ENCODE measurements at regions not wholly inside any gene's neighbourhood (a gene's known extent, or its start where the extent isn't known, plus 50 kb on each side); places are given as distances from the start of the nearest gene placed in this dataset.

DNA sequence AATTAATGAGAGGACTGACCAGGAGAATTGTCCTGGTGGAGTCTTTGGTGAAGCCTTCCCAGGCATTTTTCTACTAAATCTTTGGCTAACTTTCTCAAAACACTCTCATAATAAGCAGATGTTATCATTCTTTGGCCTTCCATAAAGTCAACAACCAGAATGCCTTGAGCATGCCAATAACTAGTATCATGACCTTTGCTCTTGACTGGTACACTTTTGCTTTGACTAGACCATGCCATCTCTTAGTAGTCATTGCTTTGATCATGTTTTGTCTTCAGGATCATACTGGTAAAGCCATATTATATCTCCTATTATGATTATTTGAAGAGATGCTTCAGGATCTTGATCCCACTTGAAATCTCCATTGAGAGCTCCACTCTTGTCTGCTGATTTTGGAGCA, 506.9 kb downstream of the ELAVL2 start:
- DNase-seq (ENCODE audit: low spot score): no peak

DNA sequence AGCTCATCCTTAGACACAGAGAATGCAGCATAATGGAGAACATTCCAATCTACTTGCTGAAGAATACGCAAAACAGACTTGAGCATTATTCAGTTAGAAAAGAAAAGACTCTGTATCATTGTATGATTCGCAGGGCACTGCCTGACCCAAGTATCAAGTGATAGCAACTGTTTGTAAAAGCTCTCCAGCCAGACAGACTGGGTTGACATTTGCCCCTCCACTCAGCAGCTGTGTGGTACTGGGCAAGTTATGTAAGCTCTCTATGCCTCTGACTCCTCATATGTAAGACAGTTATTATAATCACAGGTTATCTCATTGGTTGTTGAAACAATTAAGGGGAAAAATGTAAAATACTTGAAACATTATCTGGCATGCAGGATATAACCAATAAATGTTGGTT, 505.0 kb downstream of the ELAVL2 start:
- DNase-seq (ENCODE audit: low spot score): no peak

DNA sequence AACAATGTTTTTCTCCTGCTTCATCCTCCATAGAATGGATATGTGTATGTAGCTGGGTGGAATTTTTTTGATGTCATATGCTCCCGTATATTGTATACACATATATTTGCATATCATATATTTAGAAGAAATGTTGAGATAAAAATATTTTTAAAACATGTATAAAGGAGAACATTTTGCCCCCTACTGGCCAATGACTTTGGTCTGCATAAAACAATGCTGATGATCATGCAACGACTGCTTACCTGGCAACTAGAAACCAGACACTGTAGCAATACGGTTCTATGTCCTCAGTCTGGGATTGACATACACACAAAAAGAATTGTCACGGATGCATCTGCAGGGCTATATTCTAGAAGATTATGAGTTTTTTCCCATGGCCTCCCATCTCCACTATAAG, 503.6 kb downstream of the ELAVL2 start:
- DNase-seq (ENCODE audit: low spot score): peak; percentile 3

DNA sequence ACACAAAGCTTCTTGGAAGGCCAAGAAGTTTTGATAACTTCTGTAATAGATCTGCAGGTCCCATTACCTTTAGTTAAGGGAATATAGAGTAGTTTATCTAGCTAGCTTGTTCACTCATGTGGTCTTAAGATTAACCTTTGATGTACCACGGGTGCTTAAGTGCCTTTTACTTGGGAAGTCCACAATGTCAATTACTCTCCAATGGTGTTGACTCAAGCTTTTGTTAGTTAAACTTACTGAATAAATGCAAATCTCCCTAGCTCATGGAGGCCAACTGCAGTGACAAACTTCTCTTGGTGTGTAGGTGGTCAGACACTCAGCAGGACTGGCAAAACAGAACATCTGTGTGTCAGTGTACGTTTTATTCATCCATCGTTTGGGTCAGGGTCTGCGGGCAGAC, 501.5 kb downstream of the ELAVL2 start:
- DNase-seq (ENCODE audit: low spot score): no peak

DNA sequence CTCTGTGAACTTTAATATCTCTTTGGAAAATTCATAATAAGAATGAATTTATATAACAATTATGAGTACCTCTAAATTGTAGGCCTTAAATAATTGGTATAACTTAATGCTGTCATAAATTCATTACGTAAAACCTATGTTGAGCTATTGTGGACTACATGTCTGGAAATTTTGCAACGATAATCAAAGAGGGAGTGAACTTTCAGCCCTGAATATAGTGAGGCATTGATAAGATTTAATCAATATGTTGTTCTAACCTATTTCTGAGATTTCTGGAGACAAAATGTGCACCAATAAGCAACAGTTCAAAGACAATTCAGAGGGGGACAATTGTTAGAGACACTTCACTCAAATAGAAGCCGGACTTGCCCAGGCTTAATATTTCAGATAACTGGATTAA, 499.4 kb downstream of the ELAVL2 start:
- no peak for DNase-seq (ENCODE audit: low spot score)

DNA sequence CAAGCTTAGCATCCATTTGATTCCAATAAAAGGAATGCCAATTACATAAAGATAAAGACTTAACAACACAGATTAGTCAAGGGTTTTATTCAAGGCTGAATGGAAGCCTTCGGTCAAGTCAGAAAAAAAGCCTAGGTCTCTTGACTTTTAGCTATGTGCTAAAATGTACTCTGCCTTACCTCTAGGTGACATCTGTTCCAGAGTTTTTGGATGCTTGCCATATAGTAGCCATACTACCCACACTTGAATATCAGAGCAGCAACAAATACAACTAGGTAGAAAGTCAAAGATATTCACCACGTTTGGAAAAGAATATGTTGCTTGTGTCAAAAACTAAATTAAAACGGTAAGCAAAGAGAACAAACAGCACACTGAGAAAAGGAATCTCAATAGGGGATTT, 484.7 kb downstream of the ELAVL2 start:
- DNase-seq (ENCODE audit: low spot score): no peak

DNA sequence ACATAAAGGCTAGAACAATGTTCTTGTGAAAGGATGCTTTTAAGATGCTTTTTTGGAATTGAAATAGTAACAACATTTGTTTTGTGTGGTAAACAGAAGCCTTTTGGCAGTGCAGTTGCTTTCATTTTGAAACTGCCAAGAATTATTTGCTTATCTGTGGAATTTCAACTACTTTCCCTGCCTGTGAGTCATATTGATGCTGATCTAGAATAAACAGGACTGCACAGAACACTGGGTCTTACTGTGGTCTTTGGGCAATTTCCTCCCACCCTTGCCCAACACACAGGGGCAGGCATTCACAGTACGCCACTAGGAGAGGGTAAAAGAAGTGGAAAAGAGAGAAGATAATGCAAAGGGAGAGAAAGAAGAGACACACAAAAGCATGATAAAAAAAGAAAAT, 483.7 kb downstream of the ELAVL2 start:
- peak; percentile 20 for DNase-seq (ENCODE audit: low spot score)

DNA sequence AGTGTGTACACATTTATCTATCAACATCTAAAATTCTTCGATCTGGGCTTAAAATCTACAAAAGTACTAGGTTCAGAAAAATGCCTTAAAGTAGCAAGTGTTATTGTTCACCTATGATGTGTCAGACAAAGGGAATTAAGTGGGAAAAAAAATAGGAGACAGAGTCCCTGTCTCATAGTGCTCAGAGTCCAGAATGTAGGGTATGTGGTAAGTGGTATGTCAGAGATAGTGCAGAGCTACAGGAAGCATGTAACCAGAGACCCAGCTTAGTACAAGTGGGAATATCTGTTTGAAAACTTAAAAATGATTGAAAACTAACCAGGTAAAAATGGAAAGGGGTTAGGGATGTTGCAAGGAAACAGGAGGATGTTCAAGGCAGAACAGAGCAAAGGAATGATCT, 482.8 kb downstream of the ELAVL2 start:
- no peak for DNase-seq (ENCODE audit: low spot score)

DNA sequence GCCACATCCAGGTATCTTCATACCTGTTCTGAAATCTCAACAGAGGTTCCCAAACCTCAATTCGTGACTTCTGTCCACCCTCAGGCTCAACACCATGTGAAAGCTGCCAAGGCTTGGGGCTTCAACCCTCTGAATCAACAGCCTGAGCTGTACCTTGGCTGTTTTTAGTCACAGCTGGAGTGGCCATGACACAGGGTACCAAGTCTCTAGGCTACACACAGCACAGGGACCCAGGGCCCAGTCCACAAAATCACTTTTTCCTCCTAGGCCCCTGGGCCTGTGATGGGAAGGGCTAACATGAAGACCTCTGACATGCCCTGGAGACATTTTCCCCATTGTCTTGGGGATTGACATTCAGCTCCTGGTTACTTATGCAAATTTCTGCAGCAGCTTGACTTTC, 464.9 kb downstream of the ELAVL2 start:
- DNase-seq (ENCODE audit: low spot score): no peak

DNA sequence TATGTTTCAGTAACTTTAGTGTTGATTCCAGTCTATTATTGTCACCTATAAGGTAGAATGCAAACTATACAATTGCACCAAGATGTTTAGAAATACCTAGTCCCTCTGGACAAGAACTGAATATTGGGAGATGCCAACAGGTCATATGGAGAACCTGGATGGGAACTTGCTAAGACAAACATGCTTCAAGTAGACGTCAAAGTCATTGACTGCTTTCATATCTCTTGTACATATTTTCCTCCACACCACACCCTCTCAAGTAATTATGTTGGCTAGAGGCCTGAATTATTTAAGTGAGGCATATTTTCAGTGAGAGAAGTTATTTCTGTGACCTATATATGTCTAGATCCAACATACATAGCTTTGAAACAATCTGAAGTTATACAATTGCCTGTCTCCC, 453.3 kb downstream of the ELAVL2 start:
- DNase-seq (ENCODE audit: low spot score): no peak

DNA sequence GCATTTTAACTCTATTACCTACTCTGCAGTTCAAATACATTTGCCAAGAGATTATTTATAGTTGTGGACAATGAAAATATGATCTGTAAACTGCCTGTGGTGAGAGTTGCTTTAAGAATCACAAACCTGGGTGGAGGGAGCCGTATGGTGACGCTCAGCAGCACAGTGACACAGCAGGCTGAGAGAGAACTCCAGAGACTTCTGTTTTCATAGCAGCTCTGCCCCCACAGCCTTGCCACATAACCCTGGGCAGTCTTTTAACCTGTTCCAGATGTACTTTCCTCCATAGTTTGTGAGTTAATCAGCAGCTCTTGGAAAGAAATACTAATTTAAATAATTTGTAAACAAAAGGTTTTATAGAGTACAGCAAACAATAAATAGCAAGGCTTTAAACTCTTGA, 450.5 kb downstream of the ELAVL2 start:
- no peak for DNase-seq (ENCODE audit: low spot score)

DNA sequence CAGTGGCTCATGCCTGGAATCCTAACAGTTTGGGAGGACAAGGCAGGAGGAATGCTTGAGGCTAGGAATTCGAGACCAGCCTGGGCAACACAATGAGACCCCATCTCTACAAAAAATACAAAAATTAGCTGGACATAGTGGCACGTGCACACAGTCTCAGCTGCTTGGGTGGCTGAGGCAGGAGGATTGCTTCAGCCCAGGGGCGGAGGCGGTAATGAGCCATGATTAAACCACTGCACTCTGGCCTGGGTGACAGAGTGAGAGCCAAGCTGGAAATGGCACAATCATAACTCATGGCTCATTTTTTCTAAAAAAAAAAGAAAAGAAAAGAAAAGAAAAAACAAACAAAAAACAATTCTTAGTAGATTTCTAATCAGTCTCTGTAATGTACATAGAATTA, 446.2 kb downstream of the ELAVL2 start:
- no peak for DNase-seq (ENCODE audit: low spot score)

DNA sequence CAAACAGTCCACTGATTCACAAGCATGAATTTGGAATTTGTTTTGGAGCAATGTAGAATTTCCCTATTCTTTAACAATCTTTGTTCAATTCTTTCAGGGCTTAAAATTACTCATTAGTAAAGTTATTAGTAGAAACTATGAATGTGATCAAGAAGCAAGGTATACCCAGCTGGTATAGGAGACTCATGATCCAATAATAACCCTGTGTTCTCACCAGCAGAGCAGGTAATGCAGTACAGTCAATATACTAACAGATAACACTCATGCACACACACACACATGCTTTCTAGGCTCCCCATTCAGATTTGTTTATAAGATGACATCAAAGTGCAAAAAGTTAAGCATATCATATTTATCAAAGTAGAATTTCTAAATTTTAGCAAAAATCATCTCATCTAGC, 445.2 kb downstream of the ELAVL2 start:
- DNase-seq (ENCODE audit: low spot score): no peak

DNA sequence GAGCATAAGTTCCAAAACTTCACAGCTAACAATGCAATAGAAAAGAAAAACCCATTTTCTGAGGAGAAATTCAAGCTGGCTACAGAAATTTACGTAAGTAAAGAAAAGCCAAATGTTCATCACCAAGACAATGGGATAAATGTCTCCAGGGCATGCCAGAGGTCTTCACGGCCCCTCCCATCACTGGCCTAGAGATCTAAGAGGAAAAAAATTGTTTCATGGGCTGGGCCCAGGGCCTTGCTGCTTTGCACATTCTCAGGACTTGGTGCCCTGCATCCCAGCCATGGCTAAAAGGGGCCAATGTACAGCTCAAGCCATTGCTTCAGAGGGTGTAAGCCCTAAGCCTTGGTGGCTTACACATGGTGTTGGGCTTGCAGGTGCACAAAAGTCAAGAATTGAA, 443.6 kb downstream of the ELAVL2 start:
- no peak for DNase-seq (ENCODE audit: low spot score)

DNA sequence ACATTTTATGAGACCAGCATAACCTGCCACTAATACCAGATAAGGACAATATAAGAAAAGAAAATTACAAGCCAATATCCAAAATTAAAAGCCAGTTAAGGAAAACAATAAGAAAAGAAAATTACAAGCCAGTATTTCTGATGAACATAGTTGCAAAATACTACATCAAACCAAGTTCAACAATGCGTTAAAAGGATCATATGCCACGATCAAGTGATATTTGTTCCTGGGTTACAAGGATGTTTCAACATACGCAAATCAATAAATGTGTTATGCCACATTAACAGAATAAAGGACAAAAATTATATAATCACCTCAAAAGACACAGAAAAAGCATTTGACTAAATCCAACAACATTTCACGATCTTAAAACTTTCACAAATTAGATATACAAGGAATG, 431.9 kb downstream of the ELAVL2 start:
- no peak for DNase-seq (ENCODE audit: low spot score)

DNA sequence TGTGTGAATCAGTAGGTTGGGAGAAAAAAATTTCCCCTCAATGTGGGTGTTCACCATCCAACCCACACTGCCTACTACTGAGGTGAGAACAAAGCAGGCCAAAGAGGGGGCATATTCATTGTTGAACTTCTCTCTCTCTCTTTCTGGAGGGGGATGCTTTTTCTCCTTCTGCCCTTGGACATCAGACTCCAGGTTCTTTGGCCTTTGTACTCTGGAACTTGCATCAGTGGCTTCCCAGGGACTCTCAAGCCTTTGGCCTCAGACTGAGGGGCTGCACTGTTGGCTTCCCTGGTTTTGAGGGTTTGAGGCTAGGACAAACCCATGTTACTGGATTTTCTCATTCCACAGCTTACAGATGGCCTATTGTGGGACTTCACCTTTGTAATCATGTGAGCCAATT, 417.2 kb downstream of the ELAVL2 start:
- DNase-seq (ENCODE audit: low spot score): no peak

DNA sequence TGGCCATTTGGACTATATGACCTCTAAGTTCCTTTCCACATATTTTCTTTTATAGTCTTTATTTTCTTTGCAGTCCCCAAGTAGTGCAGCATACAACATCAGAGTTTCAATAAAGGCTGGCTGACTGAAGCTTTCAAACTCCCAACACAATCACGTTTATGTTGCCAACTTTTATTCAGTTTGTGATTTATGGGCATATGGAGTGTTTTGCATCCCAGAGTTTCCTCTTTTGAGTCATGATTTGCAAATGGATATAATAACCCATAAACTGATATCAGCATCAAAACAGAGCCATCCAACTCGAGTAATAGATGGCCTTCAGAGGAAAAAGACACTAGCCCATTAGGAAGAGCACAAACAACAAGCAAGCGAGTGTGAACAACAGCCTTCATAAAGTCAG, 414.0 kb downstream of the ELAVL2 start:
- DNase-seq (ENCODE audit: low spot score): no peak

DNA sequence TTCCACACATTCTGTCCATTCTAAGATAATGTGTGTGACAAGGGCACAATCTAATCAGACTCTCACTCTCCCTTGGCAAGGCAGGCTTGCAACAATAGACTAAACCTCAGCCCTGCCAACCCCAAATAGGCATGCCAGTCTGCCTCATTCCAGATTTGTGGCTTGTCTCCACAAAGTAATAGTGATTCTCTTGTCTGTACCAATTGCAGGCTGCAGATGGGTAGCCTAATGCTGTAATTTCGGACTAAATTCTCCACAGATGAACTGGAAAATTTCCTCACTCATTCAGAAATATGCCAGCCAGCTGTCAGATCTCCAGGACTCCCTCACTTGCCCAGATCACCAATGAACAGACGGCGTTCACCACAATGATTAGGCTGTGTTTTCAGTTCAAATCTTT, 413.6 kb downstream of the ELAVL2 start:
- no peak for DNase-seq (ENCODE audit: low spot score)

DNA sequence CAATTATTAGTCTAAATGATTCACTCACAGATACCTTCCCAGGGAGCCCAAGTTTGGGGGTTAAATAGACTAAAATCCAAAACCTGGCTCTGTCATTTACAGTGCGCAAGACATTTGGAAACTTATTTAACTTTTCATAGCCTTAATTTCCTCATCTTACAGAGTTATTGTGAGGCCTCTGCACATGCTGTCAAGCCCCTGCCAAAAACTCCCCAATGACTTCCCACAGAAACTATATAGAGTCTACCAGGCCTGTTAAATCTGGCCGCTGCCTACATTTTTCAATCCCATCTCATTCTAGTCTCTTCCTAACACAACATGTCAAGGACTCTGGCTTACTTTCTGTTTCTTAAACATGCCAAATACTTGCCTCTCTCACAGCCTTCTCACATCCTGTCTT, 412.5 kb downstream of the ELAVL2 start:
- DNase-seq (ENCODE audit: low spot score): no peak

DNA sequence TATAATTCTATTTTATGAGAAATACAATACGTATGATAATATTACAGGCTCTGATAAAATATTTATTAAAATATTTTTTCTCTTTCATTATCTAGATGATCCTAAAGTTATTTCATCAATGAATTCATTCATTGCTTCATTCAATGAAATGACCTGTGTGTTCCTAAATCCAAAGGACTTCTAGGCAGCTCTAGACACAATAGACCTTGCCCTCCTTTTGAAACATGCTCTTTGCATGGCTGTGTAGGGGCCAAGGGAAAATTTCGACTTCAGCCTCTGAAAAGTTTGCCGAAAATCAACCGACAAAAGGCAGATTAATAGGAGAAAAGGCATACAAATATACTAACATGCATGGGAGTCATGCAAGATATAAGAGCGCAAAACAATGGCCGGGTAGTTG, 402.0 kb downstream of the ELAVL2 start:
- no peak for DNase-seq (ENCODE audit: low spot score)

DNA sequence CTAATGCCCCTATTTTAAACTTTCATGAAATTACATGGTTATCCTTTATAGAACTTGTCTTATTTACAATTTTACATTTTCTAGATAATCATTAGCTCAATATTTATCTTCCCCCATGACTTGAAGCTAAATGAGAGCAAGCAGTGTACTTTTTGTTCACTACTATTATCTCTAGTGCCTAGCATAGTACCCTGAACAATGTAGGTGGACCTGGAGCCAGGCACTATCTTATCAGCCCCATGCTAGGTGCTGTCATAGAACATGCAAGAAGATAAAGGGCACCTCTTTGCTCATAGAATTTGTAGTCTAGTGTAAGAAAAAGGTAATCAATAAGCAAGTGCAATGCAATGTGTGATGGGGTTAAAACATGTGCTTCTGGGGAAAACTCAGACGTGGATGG, 399.9 kb downstream of the ELAVL2 start:
- no peak for DNase-seq (ENCODE audit: low spot score)

DNA sequence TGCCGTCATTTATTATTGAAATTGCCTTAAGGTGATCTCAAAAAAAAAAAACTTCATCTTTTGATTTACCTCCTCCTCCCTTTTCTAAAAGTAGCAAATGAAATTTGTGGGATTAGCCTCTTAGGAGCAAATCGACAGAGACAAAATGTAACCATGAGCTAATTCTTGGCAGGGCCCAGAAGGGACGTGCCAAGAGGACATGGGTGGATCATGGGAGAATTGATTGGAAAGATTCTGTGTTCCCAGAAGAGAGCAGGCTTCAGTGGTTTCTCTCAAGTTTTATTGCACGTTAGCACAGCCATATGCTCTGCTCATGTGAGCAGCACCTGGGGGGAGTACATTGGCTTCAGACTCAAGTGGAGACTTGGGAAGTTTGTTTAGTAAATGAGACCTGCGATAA, 394.6 kb downstream of the ELAVL2 start:
- DNase-seq (ENCODE audit: low spot score): no peak

DNA sequence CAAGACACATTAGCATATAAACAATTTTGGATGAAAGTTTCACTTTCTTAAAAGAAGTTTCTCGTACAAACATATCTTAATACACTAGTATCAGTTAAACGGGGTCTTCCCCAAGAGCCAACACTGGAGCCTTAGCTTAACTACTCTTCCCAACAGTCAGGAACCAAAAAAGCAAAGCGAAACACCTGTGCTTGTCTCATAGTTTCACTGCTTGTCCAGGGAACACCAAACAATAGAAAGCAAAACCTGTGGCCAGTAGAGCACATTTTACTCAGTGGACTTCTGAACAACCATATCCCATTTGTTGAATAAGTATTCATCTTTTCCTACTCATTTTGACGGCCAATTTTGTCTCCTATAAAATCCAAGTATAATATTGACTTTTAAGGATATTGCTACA, 391.4 kb downstream of the ELAVL2 start:
- no peak for DNase-seq (ENCODE audit: low spot score)

DNA sequence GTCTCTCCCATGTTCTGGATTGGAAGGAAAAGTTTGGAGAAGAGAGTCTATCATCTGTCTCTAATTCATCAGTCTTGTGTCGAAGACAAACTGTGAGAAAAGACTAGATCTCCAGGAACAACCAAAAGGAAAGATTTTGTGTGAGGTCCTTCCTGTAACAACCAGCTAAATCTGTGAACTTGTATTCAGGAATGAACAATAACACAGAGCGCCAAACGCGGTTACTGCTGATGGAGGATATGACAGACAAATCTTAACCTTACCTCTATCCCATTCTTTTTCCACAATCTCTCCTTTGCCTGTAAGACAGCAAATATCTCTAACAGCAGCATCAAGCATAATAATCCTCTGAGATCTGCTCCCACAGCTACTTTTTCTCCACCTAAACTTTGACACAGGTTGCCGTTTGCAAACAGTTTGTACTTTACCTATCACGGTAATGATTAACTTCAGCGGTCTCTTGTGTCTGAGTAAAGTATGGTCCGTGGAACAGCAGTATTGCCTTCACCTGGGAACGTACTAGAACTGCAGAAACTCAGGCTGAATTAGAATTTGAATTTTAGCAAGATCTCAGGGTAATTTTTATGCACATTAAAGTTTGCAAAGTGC, 387.6 kb downstream of the ELAVL2 start:
- DNase-seq (ENCODE audit: low spot score): peak; percentile 8

DNA sequence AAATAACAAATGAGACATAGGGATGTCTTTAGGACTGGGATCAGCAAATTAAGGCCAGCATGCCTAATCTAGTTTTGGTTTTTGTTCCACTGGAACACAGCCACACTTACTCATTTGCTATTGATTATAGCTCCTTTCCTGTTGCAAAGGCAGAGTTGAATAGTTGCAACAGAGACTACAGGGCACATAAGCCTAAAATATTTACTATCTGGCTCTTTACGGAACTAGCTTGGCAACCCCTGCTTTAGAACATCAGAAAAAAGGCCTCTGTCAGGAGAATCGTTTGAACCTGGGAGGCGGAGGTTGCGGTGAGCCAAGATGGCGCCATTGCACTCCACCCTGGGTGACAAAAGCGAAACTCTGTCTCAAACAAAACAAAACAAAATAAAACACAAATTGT, 384.8 kb downstream of the ELAVL2 start:
- no peak for DNase-seq (ENCODE audit: low spot score)

Data from HuH-7 (cell line).